ENCODE measurements at regions not wholly inside any gene's neighbourhood (a gene's known extent, or its start where the extent isn't known, plus 50 kb on each side); places are given as distances from the start of the nearest gene placed in this dataset.

GRCh38 chr2:82226441-82226840 lies 1921.9 kb upstream of the LRRTM1 start:
- TF ChIP-seq RAD21 (IDR thresholded peaks at IDR 0.05; ENCODE audit: low read depth) (no peak), ZBTB7A (IDR thresholded peaks at IDR 0.05; ENCODE audit: low read depth) (no peak), FOXM1 (IDR thresholded peaks at IDR 0.05; ENCODE audit: borderline replicate concordance, low read depth) (no peak), NFIC (IDR thresholded peaks at IDR 0.05) (no peak), CREB1 (IDR thresholded peaks at IDR 0.05; ENCODE audit: low read depth) (no peak), EGR1 (IDR thresholded peaks at IDR 0.05) (no peak), YY1 (IDR thresholded peaks at IDR 0.05; ENCODE audit: low read depth) (no peak), MAX (IDR thresholded peaks at IDR 0.05) (no peak), EP300 (IDR thresholded peaks at IDR 0.05; ENCODE audit: borderline replicate concordance) (no peak), TAF1 (IDR thresholded peaks at IDR 0.05; ENCODE audit: low read depth) (no peak), CEBPB (IDR thresholded peaks at IDR 0.05) (no peak), REST (IDR thresholded peaks at IDR 0.05; ENCODE audit: low read depth) (no peak), TEAD4 (IDR thresholded peaks at IDR 0.05) (no peak), USF1 (IDR thresholded peaks at IDR 0.05) (no peak), TCF12 (IDR thresholded peaks at IDR 0.05; ENCODE audit: low read depth) (no peak)

GRCh38 chr2:82224301-82224940 lies 1919.9 kb upstream of the LRRTM1 start:
- TF ChIP-seq YY1 (IDR thresholded peaks at IDR 0.05; ENCODE audit: low read depth) (no peak), TEAD4 (IDR thresholded peaks at IDR 0.05) (no peak), TAF1 (IDR thresholded peaks at IDR 0.05; ENCODE audit: low read depth) (no peak), ZBTB7A (IDR thresholded peaks at IDR 0.05; ENCODE audit: low read depth) (no peak), MAX (IDR thresholded peaks at IDR 0.05) (no peak), CREB1 (IDR thresholded peaks at IDR 0.05; ENCODE audit: low read depth) (no peak), EP300 (IDR thresholded peaks at IDR 0.05; ENCODE audit: borderline replicate concordance) (no peak)

GRCh38 chr2:82215212-82215611 lies 1910.7 kb upstream of the LRRTM1 start:
- no peak for TF ChIP-seq RAD21 (IDR thresholded peaks at IDR 0.05; ENCODE audit: low read depth)
- TF ChIP-seq YY1 (IDR thresholded peaks at IDR 0.05; ENCODE audit: low read depth) = no peak
- TF ChIP-seq TEAD4 (IDR thresholded peaks at IDR 0.05) = no peak
- TF ChIP-seq TCF12 (IDR thresholded peaks at IDR 0.05; ENCODE audit: low read depth) = no peak
- TF ChIP-seq NFIC (IDR thresholded peaks at IDR 0.05) = no peak
- no peak for TF ChIP-seq USF1 (IDR thresholded peaks at IDR 0.05)
- no peak for TF ChIP-seq FOXM1 (IDR thresholded peaks at IDR 0.05; ENCODE audit: borderline replicate concordance, low read depth)
- no peak for TF ChIP-seq CEBPB (IDR thresholded peaks at IDR 0.05)
- no peak for TF ChIP-seq EGR1 (IDR thresholded peaks at IDR 0.05)
- no peak for TF ChIP-seq ZBTB7A (IDR thresholded peaks at IDR 0.05; ENCODE audit: low read depth)
- no peak for TF ChIP-seq MAX (IDR thresholded peaks at IDR 0.05)

GRCh38 chr2:82199493-82199852 lies 1894.9 kb upstream of the LRRTM1 start:
- no peak for TF ChIP-seq FOXM1 (IDR thresholded peaks at IDR 0.05; ENCODE audit: borderline replicate concordance, low read depth)
- no peak for TF ChIP-seq TCF12 (IDR thresholded peaks at IDR 0.05; ENCODE audit: low read depth)
- no peak for TF ChIP-seq TEAD4 (IDR thresholded peaks at IDR 0.05)
- TF ChIP-seq ZBTB7A (IDR thresholded peaks at IDR 0.05; ENCODE audit: low read depth) = no peak
- TF ChIP-seq CEBPB (IDR thresholded peaks at IDR 0.05) = no peak
- no peak for TF ChIP-seq NFIC (IDR thresholded peaks at IDR 0.05)
- no peak for TF ChIP-seq MAX (IDR thresholded peaks at IDR 0.05)
- no peak for TF ChIP-seq YY1 (IDR thresholded peaks at IDR 0.05; ENCODE audit: low read depth)
- TF ChIP-seq EP300 (IDR thresholded peaks at IDR 0.05; ENCODE audit: borderline replicate concordance) = no peak
- no peak for TF ChIP-seq USF1 (IDR thresholded peaks at IDR 0.05)
- no peak for TF ChIP-seq EGR1 (IDR thresholded peaks at IDR 0.05)
- no peak for TF ChIP-seq REST (IDR thresholded peaks at IDR 0.05; ENCODE audit: low read depth)
- TF ChIP-seq TAF1 (IDR thresholded peaks at IDR 0.05; ENCODE audit: low read depth) = no peak
- TF ChIP-seq CREB1 (IDR thresholded peaks at IDR 0.05; ENCODE audit: low read depth) = no peak
- TF ChIP-seq RAD21 (IDR thresholded peaks at IDR 0.05; ENCODE audit: low read depth) = no peak
